Testis (tissue), 2 donors: ENCODE measurements at regions not wholly inside any gene's neighbourhood (a gene's known extent, or its start where the extent isn't known, plus 50 kb on each side); places are given as distances from the start of the nearest gene placed in this dataset.

Experiments
- CTCF ChIP-seq, 3 experiments: fragments of 450-650 bp in 2 of 3; fragments of 200-600 bp in 1 of 3; sonication (generic) in 1 of 3; IDR thresholded peaks; one replicate each; pipeline ENCODE4 v1.5.1; 2016 to 2019; ENCODE audit warnings: antibody characterized with exemption in 3 of 3, mild to moderate bottlenecking in 2 of 3, moderate library complexity in 1 of 3
- POLR2A ChIP-seq: fragments of 450-650 bp; IDR thresholded peaks from one replicate; pipeline ENCODE4 v1.6.1; 2017; ENCODE audit warnings: antibody characterized with exemption, mild to moderate bottlenecking, moderate library complexity

- TF ChIP-seq CTCF (IDR thresholded peaks at IDR 0.05) (no peak), POLR2A (no peak)
These were observed 482.7 kb upstream of the NECTIN3 start for GRCh38 chr3:110588906-110589305.
